Calu3 (cell line): ENCODE measurements at regions not wholly inside any gene's neighbourhood (a gene's known extent, or its start where the extent isn't known, plus 50 kb on each side); places are given as distances from the start of the nearest gene placed in this dataset.

Experiments used
- BruUV-seq: library from RNA; stranded (reverse); fragments of 400-500 nt; replicated peaks from 2 replicates; lab custom pipeline; 2021; lab: Mats Ljungman, UMichigan
- CTCF ChIA-PET: fragments of 300-600 bp; sonication (Branson Sonifier 250); formaldehyde crosslinking; loops from one replicate; lab custom pipeline; 2022; ENCODE audit warnings: antibody characterized with exemption; lab: Charles Lee
- DNase-seq: peaks from one replicate; pipeline ENCODE4 v3.0.0; 2022
- H3K27ac Mint-ChIP-seq: one replicate; pipeline ENCODE4 v1.8.0; 2022; ENCODE audit warnings: mixed read lengths; ENCODE audit not compliant: unreplicated experiment
- H3K27me3 Mint-ChIP-seq: one replicate; pipeline ENCODE4 v1.8.0; 2022; ENCODE audit warnings: mixed read lengths; ENCODE audit not compliant: unreplicated experiment
- H3K36me3 Mint-ChIP-seq: one replicate; pipeline ENCODE4 v1.8.0; 2022; ENCODE audit warnings: mild to moderate bottlenecking, moderate library complexity, mixed read lengths; ENCODE audit not compliant: insufficient read depth, unreplicated experiment
- H3K4me1 Mint-ChIP-seq: one replicate; pipeline ENCODE4 v1.8.0; 2022; ENCODE audit warnings: mild to moderate bottlenecking, low read depth, mixed read lengths; ENCODE audit not compliant: unreplicated experiment
- H3K4me3 Mint-ChIP-seq: one replicate; pipeline ENCODE4 v1.8.0; 2022; ENCODE audit warnings: mild to moderate bottlenecking, low read depth, moderate library complexity, mixed read lengths; ENCODE audit not compliant: unreplicated experiment
- H3K9me3 Mint-ChIP-seq: one replicate; pipeline ENCODE4 v1.8.0; 2022; ENCODE audit warnings: low read depth, mixed read lengths; ENCODE audit not compliant: unreplicated experiment
- CTCF ChIP-seq: fragments of 200-600 bp; IDR thresholded peaks from one replicate; pipeline ENCODE4 v1.8.0; 2022; ENCODE audit warnings: antibody characterized with exemption; ENCODE audit not compliant: unreplicated experiment
- intact Hi-C: fragments of 100-400 bp; cut with micrococcal nuclease; formaldehyde crosslinking; loops from one replicate; pipeline ENCODE4 v1.10.0; 2022; ENCODE audit not compliant: unreplicated experiment

- Mint-ChIP-seq H3K27ac (no peak overlapping the region), H3K27me3 (no peaks in the 10 kb centered on the region), H3K4me1 (no peaks in the 10 kb centered on the region), H3K36me3 (no peaks in the 10 kb centered on the region), H3K9me3 (no peaks in the 10 kb centered on the region), H3K4me3 (no peak overlapping the region)
- BruUV-seq, result no TSS peak
- CTCF ChIA-PET, result no interaction called here
- intact Hi-C loops, result no loop called here
- no peak for TF ChIP-seq CTCF
- DNase-seq, result no peak
Observed at GRCh38 chr6:140245296-140246040, 871.0 kb upstream of the CITED2 start.

GRCh38 chr6:140237251-140237650, 862.8 kb upstream of the CITED2 start:
- Mint-ChIP-seq H3K4me1 (no peaks in the 10 kb centered on the region), H3K27me3 (no peaks in the 10 kb centered on the region), H3K4me3 (no peak overlapping the region), H3K36me3 (no peaks in the 10 kb centered on the region), H3K27ac (no peak overlapping the region), H3K9me3 (peaks cover 6% of the 10 kb centered on the region)
- intact Hi-C loops, result no loop called here
- no peak for TF ChIP-seq CTCF
- CTCF ChIA-PET, result no interaction called here
- no TSS peak for BruUV-seq
- DNase-seq, result no peak

- Mint-ChIP-seq H3K9me3 (peaks cover 6% of the 10 kb centered on the region), H3K4me1 (no peaks in the 10 kb centered on the region), H3K4me3 (no peak overlapping the region), H3K36me3 (no peaks in the 10 kb centered on the region), H3K27me3 (no peaks in the 10 kb centered on the region), H3K27ac (no peak overlapping the region)
- intact Hi-C loops, result no loop called here
- no peak for DNase-seq
- no TSS peak for BruUV-seq
- CTCF ChIA-PET, result no interaction called here
- TF ChIP-seq CTCF, result no peak
Observed at GRCh38 chr6:140236732-140237131, 862.3 kb upstream of the CITED2 start.

- Mint-ChIP-seq H3K4me3 (no peak overlapping the region), H3K27me3 (no peaks in the 10 kb centered on the region), H3K36me3 (no peaks in the 10 kb centered on the region), H3K27ac (no peak overlapping the region), H3K9me3 (peaks cover 9% of the 10 kb centered on the region), H3K4me1 (no peaks in the 10 kb centered on the region)
- no TSS peak for BruUV-seq
- CTCF ChIA-PET, result no interaction called here
- no peak for DNase-seq
- intact Hi-C loops, result no loop called here
- TF ChIP-seq CTCF, result no peak
Observed at GRCh38 chr6:140230282-140230681, 855.8 kb upstream of the CITED2 start.
